GM18858 (cell line): ENCODE measurements at regions not wholly inside any gene's neighbourhood (a gene's known extent, or its start where the extent isn't known, plus 50 kb on each side); places are given as distances from the start of the nearest gene placed in this dataset.

Source experiments
- ATAC-seq: cut with Tn5 transposase; IDR thresholded peaks from one replicate; pipeline ENCODE4 v1.9.1; 2021; ENCODE audit not compliant: unreplicated experiment

GRCh38 chr14:39939023-39939422, 506.8 kb upstream of the FBXO33 start:
- ATAC-seq, result no peak

- ATAC-seq, result peak; percentile 96
These were observed 480.2 kb upstream of the FBXO33 start for GRCh38 chr14:39912192-39913100.

- ATAC-seq, result no peak
These were observed 465.4 kb upstream of the FBXO33 start for GRCh38 chr14:39897657-39898056.

- no peak for ATAC-seq
These were observed 457.8 kb upstream of the FBXO33 start for GRCh38 chr14:39890026-39890425.

DNA sequence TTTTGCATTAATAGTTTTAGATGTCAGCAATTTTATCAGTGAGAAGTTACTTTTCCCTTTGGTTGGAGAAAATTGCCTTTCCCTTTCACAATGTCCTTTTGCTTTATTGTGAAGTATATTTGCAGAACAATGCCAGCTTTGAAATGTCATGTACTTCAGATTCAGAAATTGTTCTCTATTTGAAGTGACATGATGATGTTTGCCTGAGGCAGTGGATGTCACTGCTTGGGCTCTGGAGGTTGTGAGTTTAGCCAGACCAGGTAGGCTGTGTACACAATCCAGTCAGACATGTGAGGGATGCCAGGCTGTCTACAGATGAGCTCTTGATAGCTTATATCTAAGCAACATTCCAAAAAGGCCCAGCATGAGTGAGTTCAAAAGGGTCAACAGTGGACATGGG, 451.9 kb upstream of the FBXO33 start:
- no peak for ATAC-seq

- no peak for ATAC-seq
These were observed 448.7 kb upstream of the FBXO33 start for GRCh38 chr14:39880965-39881364.

DNA sequence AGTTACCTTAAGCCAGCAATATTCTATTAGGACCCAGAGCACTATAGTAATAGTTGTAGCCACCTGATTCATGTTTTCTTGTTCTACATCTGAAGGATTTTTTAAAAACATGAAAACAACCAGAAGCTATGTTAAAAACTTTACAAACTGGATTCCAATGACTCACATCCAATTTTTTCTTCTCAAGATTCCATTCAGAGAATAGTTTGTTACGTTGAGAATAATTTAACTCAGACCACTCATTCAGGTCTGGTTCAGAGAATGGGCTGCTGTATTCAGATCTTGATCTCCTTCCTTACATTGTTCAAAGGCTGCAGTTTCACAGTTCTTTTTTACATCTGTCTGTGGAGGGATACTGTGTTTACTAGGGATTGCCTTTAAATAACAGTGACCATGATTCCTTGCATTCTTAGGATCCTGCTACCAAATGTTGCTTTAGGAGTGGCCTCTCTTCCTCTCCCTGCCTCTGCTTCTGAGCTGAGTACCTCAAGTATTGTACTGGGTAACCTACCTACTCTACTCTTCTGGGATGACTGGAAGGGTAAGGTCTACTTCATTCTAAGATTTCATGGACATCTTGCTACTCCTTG, 448.0 kb upstream of the FBXO33 start:
- ATAC-seq, result no peak

DNA sequence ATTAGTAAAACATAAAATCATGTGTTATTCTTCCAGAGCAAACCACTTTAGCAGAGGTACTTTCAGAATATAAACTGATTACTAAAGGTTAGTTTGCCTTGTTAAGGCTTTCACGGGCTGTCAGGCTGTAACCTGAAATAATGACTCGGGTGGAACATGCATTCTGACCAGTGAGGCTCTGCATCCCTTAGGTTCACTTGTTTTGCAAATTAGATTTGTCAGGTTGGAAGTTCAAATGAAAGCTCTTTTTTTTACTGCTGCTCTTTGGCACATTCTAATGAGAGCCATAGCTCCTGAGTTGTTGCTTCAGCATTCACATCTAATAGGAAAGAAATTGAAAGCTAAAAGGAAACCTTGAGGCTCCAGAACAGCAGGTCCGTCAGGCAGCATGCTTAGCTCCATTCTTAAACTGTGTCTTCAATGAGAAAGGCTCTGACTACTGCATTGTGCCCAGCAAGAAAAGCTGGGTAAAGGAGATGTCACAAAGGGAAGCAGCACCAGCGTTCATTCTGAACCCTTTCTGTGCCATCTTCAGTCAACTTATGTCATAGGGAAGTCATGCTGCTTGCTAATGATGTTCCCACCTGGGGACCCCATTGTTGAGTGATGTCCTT, 445.5 kb upstream of the FBXO33 start:
- ATAC-seq, result no peak

GRCh38 chr14:39876916-39877315, 444.7 kb upstream of the FBXO33 start:
- no peak for ATAC-seq

GRCh38 chr14:39875028-39875427, 442.8 kb upstream of the FBXO33 start:
- ATAC-seq, result no peak

GRCh38 chr14:39873791-39874190, 441.6 kb upstream of the FBXO33 start:
- ATAC-seq, result no peak

GRCh38 chr14:39868949-39869348, 436.7 kb upstream of the FBXO33 start:
- ATAC-seq, result no peak

DNA sequence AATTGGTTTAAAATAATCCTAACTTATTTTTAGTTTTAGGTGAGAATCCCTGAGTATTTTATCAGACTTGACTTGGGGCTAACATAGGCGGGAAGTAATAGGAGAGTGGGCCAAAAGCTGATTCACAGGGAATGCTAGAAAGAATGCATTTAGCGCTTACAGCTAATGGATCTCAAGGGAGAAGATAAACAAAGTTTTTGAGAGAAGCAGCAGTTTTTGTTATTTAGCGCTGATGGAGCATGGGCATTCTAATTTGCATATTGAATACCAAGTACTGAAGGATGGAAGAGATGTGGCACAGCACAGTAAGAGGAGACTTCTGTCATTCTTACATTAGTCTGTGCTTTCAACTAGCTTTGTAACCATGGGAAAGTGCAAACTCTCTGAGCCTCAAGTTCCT, 436.0 kb upstream of the FBXO33 start:
- no peak for ATAC-seq

- no peak for ATAC-seq
These were observed 431.2 kb upstream of the FBXO33 start for GRCh38 chr14:39863441-39863840.

DNA sequence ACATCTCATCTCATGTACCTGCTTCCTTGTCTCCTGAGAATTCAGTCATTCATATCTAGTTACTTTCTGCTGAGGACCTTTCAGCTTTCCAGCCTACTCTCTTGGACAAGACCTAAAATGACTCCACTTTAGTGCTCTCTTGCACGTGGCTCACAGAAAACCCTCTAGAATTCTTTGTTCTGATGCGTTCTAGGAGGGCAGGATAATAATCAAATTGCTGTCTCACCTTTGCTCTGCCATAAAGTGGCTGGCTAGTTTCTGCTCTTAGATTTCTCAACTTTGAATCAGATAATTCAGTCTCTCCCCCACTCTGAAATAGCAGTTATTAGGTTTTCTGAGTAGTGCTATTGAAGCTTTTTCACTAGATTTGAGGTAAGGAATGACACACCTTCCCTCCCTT, 429.5 kb upstream of the FBXO33 start:
- no peak for ATAC-seq

DNA sequence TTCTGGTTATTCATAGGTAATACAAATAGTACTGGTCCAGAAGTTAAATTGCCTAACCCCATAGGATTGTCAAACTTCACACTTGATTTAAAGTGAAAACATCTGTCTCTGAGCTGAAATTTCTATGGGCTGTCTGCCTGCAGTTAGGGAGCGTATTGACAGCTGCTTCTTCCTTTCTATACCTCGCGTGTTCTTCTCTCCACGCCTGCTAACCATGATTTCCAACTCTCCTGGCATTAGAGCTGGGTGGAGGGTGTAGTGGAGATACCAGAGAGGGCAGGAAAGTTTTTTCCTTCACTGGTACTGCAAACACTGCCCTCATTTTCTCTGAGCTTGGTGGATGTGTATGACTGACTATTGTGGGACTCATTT, 429.0 kb upstream of the FBXO33 start:
- ATAC-seq, result no peak

DNA sequence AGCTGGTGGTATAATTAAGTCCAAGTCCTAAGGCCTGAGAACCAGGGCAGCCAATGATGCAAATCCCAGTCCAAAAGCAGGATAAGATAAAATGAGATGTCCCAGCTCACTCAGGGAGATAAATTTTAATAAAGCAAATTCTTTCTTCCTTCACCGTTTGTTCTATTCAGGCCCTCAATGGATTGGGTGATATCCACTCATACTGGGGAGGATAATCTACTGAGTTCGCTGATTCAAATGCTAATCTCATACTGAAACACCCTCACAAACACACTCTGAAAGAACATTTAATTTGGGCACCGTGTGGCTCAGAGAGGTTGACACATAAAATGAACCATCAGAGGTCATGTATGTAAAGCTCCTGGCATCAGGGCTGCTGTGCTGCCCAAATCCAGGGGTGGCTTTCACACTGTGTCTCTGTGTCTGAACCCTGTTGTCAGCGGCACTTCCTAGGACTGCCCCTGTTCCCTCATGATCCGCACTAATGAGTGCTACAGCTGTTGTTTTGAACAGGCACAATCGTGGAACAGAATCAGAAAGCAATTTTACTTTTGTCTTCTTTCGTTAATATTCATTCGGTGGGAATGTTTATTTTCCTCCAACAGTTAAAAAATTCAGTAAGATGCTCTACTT, 428.5 kb upstream of the FBXO33 start:
- no peak for ATAC-seq

DNA sequence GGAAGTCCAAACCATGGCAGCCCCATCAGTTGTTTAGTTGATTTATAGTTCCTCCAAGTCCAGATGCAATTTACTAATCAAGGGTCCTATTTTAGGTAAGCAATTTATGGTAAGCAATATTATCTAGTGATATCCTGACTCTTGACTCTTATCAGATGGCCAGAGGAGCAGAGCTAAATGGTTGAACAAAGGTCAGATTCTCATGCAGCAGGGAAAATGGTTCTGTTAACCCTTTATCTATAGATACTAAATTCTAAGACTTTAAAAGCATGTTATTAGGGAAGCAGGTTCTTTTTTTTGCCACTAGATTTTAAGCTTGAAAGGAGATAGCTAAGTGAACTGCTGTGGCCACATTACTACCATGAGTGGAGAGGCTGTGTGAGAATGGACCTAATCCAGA, 427.1 kb upstream of the FBXO33 start:
- ATAC-seq, result no peak

- ATAC-seq, result no peak
These were observed 425.3 kb upstream of the FBXO33 start for GRCh38 chr14:39857376-39858055.

- ATAC-seq, result no peak
These were observed 421.2 kb upstream of the FBXO33 start for GRCh38 chr14:39853441-39853840.

GRCh38 chr14:39851202-39851601, 419.0 kb upstream of the FBXO33 start:
- ATAC-seq, result no peak
